ENCODE measurements at regions not wholly inside any gene's neighbourhood (a gene's known extent, or its start where the extent isn't known, plus 50 kb on each side); places are given as distances from the start of the nearest gene placed in this dataset.
"Not testable (repeated sequence)": the region's sequence is repeated elsewhere in the genome, so short reads cannot be mapped to it uniquely, and the experiment has no call there.

GRCh38 chr11:100594320-100594719, 92.8 kb upstream of the ARHGAP42 start:
- H3K27me3 ChIP-seq (ENCODE audit: insufficient read depth, low read length, poor library complexity, severe bottlenecking), result no peaks in the 10 kb centered on the region
- H3F3A ChIP-seq (ENCODE audit: low read depth), result no peaks in the 10 kb centered on the region
- no peak overlapping the region for H3K4me3 ChIP-seq (ENCODE audit: low read length, poor library complexity, severe bottlenecking)
- H3K9ac ChIP-seq (ENCODE audit: low read depth, low read length, poor library complexity, severe bottlenecking), result no peak overlapping the region
- H4K20me1 ChIP-seq (ENCODE audit: insufficient read depth, low read length, poor library complexity, severe bottlenecking), result no peaks in the 10 kb centered on the region
- no peak overlapping the region for H2AFZ ChIP-seq (ENCODE audit: low read length)
- TF ChIP-seq EZH2phosphoT487 (IDR thresholded peaks at IDR 0.05; ENCODE audit: borderline replicate concordance), result no peak
- no peak for TF ChIP-seq CTCF (conservative IDR thresholded peaks at IDR 0.05; ENCODE audit: low read length)
- H3K79me2 ChIP-seq (ENCODE audit: insufficient read depth, low read length), result no peaks in the 10 kb centered on the region
- no peaks in the 10 kb centered on the region for H3K4me1 ChIP-seq (ENCODE audit: insufficient read depth, low read length, poor library complexity, severe bottlenecking)
- H3K36me3 ChIP-seq (ENCODE audit: insufficient read depth, low read length), result no peaks in the 10 kb centered on the region
- no peaks in the 10 kb centered on the region for H3K9me3 ChIP-seq (ENCODE audit: insufficient read depth, low read depth, low read length)
- H3K9me2 ChIP-seq (replicated peaks; ENCODE audit: low read depth, low read length), result no peaks in the 10 kb centered on the region
- no peak overlapping the region for H3K4me2 ChIP-seq (ENCODE audit: low read depth, low read length, poor library complexity, severe bottlenecking)

GRCh38 chr11:100600941-100601340, 86.1 kb upstream of the ARHGAP42 start:
- Histone ChIP-seq H3K4me3 (ENCODE audit: low read length, poor library complexity, severe bottlenecking) (no peak overlapping the region), H3K79me2 (ENCODE audit: insufficient read depth, low read length) (no peaks in the 10 kb centered on the region), H3K4me2 (ENCODE audit: low read depth, low read length, poor library complexity, severe bottlenecking) (no peak overlapping the region), H4K20me1 (ENCODE audit: insufficient read depth, low read length, poor library complexity, severe bottlenecking) (no peaks in the 10 kb centered on the region), H3K4me1 (ENCODE audit: insufficient read depth, low read length, poor library complexity, severe bottlenecking) (no peaks in the 10 kb centered on the region), H3K9ac (ENCODE audit: low read depth, low read length, poor library complexity, severe bottlenecking) (no peak overlapping the region), H3K9me3 (ENCODE audit: insufficient read depth, low read depth, low read length) (no peaks in the 10 kb centered on the region; the same call in 1 of the 2 replicates), H2AFZ (ENCODE audit: low read length) (no peak overlapping the region), H3K27me3 (ENCODE audit: insufficient read depth, low read length, poor library complexity, severe bottlenecking) (no peaks in the 10 kb centered on the region), H3K36me3 (ENCODE audit: insufficient read depth, low read length) (no peaks in the 10 kb centered on the region), H3F3A (ENCODE audit: low read depth) (no peaks in the 10 kb centered on the region), H3K9me2 (replicated peaks; ENCODE audit: low read depth, low read length) (no peaks in the 10 kb centered on the region)
- no peak for TF ChIP-seq EZH2phosphoT487 (IDR thresholded peaks at IDR 0.05; ENCODE audit: borderline replicate concordance)
- no peak for TF ChIP-seq CTCF (conservative IDR thresholded peaks at IDR 0.05; ENCODE audit: low read length)

GRCh38 chr11:100602716-100603115, 84.4 kb upstream of the ARHGAP42 start:
- H3K4me1 ChIP-seq (ENCODE audit: insufficient read depth, low read length, poor library complexity, severe bottlenecking), result no peaks in the 10 kb centered on the region
- no peaks in the 10 kb centered on the region for H3K9me2 ChIP-seq (replicated peaks; ENCODE audit: low read depth, low read length)
- H3K27me3 ChIP-seq (ENCODE audit: insufficient read depth, low read length, poor library complexity, severe bottlenecking), result no peaks in the 10 kb centered on the region
- TF ChIP-seq CTCF (conservative IDR thresholded peaks at IDR 0.05; ENCODE audit: low read length) (no peak), EZH2phosphoT487 (IDR thresholded peaks at IDR 0.05; ENCODE audit: borderline replicate concordance) (no peak)
- no peaks in the 10 kb centered on the region for H3F3A ChIP-seq (ENCODE audit: low read depth)
- H3K4me2 ChIP-seq (ENCODE audit: low read depth, low read length, poor library complexity, severe bottlenecking), result no peak overlapping the region
- no peak overlapping the region for H3K4me3 ChIP-seq (ENCODE audit: low read length, poor library complexity, severe bottlenecking)
- H3K36me3 ChIP-seq (ENCODE audit: insufficient read depth, low read length), result no peaks in the 10 kb centered on the region
- H3K79me2 ChIP-seq (ENCODE audit: insufficient read depth, low read length), result no peaks in the 10 kb centered on the region
- H2AFZ ChIP-seq (ENCODE audit: low read length), result no peak overlapping the region
- no peaks in the 10 kb centered on the region; the same call in 1 of the 2 replicates for H3K9me3 ChIP-seq (ENCODE audit: insufficient read depth, low read depth, low read length)
- H4K20me1 ChIP-seq (ENCODE audit: insufficient read depth, low read length, poor library complexity, severe bottlenecking), result no peaks in the 10 kb centered on the region
- H3K9ac ChIP-seq (ENCODE audit: low read depth, low read length, poor library complexity, severe bottlenecking), result no peak overlapping the region

- H3K4me2 ChIP-seq (ENCODE audit: low read depth, low read length, poor library complexity, severe bottlenecking); H3K27me3 ChIP-seq (ENCODE audit: insufficient read depth, low read length, poor library complexity, severe bottlenecking); H3K79me2 ChIP-seq (ENCODE audit: insufficient read depth, low read length); H3K9ac ChIP-seq (ENCODE audit: low read depth, low read length, poor library complexity, severe bottlenecking); H4K20me1 ChIP-seq (ENCODE audit: insufficient read depth, low read length, poor library complexity, severe bottlenecking); H3F3A ChIP-seq (ENCODE audit: low read depth); H3K4me1 ChIP-seq (ENCODE audit: insufficient read depth, low read length, poor library complexity, severe bottlenecking); H3K9me3 ChIP-seq (ENCODE audit: insufficient read depth, low read depth, low read length); H3K36me3 ChIP-seq (ENCODE audit: insufficient read depth, low read length); H3K9me2 ChIP-seq (replicated peaks; ENCODE audit: low read depth, low read length); H3K4me3 ChIP-seq (ENCODE audit: low read length, poor library complexity, severe bottlenecking); H2AFZ ChIP-seq (ENCODE audit: low read length): not testable (repeated sequence)
Observed at GRCh38 chr11:100607761-100608160, 79.3 kb upstream of the ARHGAP42 start.
